H1 (cell line): ENCODE measurements at regions not wholly inside any gene's neighbourhood (a gene's known extent, or its start where the extent isn't known, plus 50 kb on each side); places are given as distances from the start of the nearest gene placed in this dataset.

ENCODE experiments used
- CTCF ChIA-PET: fragments of 300-600 bp; sonication (Branson Sonifier 250); formaldehyde crosslinking; loops from one replicate; lab custom pipeline; 2021; ENCODE audit not compliant: partially characterized antibody; lab: Charles Lee
- POLR2A ChIA-PET: fragments of 300-600 bp; sonication (Branson Sonifier 250); formaldehyde crosslinking; loops from one replicate; lab custom pipeline; 2021; ENCODE audit warnings: inconsistent platforms; ENCODE audit not compliant: partially characterized antibody; lab: Charles Lee
- DNase-seq, 2 experiments: peaks; one replicate each; pipeline versions ENCODE4 v3.0.0 to v3.0.0-alpha.2; 2010 to 2022; ENCODE audit warnings: low spot score in 2 of 2, low read depth in 1 of 2, mixed read lengths in 1 of 2
- FAIRE-seq: peaks from 2 replicates; lab custom pipeline; 2011; peaks lifted over from hg19 to GRCh38; lab: Jason Lieb, UNC
- H2AFZ ChIP-seq: 2 replicates; pipeline ENCODE4 v1.8.1; 2012; ENCODE audit warnings: low read length, inconsistent platforms
- H2AK5ac ChIP-seq: 2 replicates; pipeline ENCODE4 v1.6.1; 2013; ENCODE audit warnings: low read depth, low read length
- H2BK120ac ChIP-seq: replicated peaks from 2 replicates; pipeline ENCODE3; 2013; ENCODE audit warnings: low read depth, low read length, inconsistent platforms
- H2BK12ac ChIP-seq: 2 replicates; pipeline ENCODE4 v1.6.1; 2013; ENCODE audit warnings: low read depth, low read length
- H2BK15ac ChIP-seq: 2 replicates; pipeline ENCODE4 v1.6.1; 2013; ENCODE audit warnings: low read length
- H2BK20ac ChIP-seq: 2 replicates; pipeline ENCODE4 v1.6.1; 2013; ENCODE audit warnings: low read length
- H2BK5ac ChIP-seq: 2 replicates; pipeline ENCODE4 v1.6.1; 2013; ENCODE audit warnings: low read depth, low read length
- H3K14ac ChIP-seq: 2 replicates; pipeline ENCODE4 v1.6.1; 2013; ENCODE audit warnings: inconsistent platforms; ENCODE audit not compliant: insufficient read length
- H3K18ac ChIP-seq: 2 replicates; pipeline ENCODE4 v1.6.1; 2013; ENCODE audit warnings: low read length; ENCODE audit errors: extremely low read depth
- H3K23ac ChIP-seq: 2 replicates; pipeline ENCODE4 v1.6.1; 2013; ENCODE audit warnings: inconsistent platforms; ENCODE audit not compliant: insufficient read length
- H3K23me2 ChIP-seq: 2 replicates; pipeline ENCODE4 v1.6.1; 2013; ENCODE audit warnings: low read depth, low read length
- H3K27ac ChIP-seq: 2 replicates; pipeline ENCODE4 v1.6.1; 2011; ENCODE audit warnings: low read depth, low read length, inconsistent platforms
- H3K27me3 ChIP-seq, 4 experiments: replicated peaks in 1 of 4; 1 replicate in 1 of 4; 2 replicates in 3 of 4; pipeline versions ENCODE4 v1.6.1 to v1.8.1; 2011 to 2013; ENCODE audit warnings: low read length in 3 of 4, mild to moderate bottlenecking in 3 of 4, inconsistent platforms in 2 of 4, mixed read lengths in 2 of 4, moderate library complexity in 1 of 4; ENCODE audit not compliant: control insufficient read depth in 3 of 4, insufficient read depth in 3 of 4; ENCODE audit errors: extremely low read depth in 1 of 4
- H3K36me3 ChIP-seq, 4 experiments: 2 replicates each; pipeline versions ENCODE4 v1.6.1 to v1.8.1; 2011 to 2013; ENCODE audit warnings: mild to moderate bottlenecking in 4 of 4, low read length in 3 of 4, moderate library complexity in 2 of 4, control low read depth in 1 of 4, inconsistent platforms in 1 of 4; ENCODE audit not compliant: insufficient read depth in 4 of 4, control insufficient read depth in 2 of 4
- H3K4ac ChIP-seq: replicated peaks from 2 replicates; pipeline ENCODE3; 2013; ENCODE audit warnings: low read length, low read depth, mixed read lengths, inconsistent platforms; ENCODE audit not compliant: insufficient read length
- H3K4me1 ChIP-seq, 4 experiments: replicated peaks in 1 of 4; 1 replicate in 1 of 4; 2 replicates in 3 of 4; pipeline versions ENCODE4 v1.6.1 to v1.8.1; 2011 to 2013; ENCODE audit warnings: low read length in 3 of 4, inconsistent platforms in 2 of 4, mixed read lengths in 1 of 4; ENCODE audit not compliant: insufficient read depth in 4 of 4, control insufficient read depth in 3 of 4
- H3K4me2 ChIP-seq, 2 experiments: 2 replicates each; pipeline versions ENCODE4 v1.6.1 to v1.8.1; 2011 to 2013; ENCODE audit warnings: low read depth in 2 of 2, low read length in 2 of 2, control low read depth in 1 of 2, inconsistent platforms in 1 of 2, mild to moderate bottlenecking in 1 of 2; ENCODE audit not compliant: insufficient read depth in 1 of 2
- H3K4me3 ChIP-seq, 4 experiments: fragments of 200-600, 300-600 bp in 1 of 4; sonication (generic), shearing (Covaris generic), sonication (Bioruptor Twin) in 1 of 4; 2 replicates each; pipeline versions ENCODE4 v1.5.1 to v1.8.1; 2011 to 2016; ENCODE audit warnings: low read length in 4 of 4, low read depth in 3 of 4, control low read depth in 2 of 4, inconsistent platforms in 2 of 4, mild to moderate bottlenecking in 2 of 4, mixed read lengths in 1 of 4, moderate library complexity in 1 of 4; ENCODE audit not compliant: insufficient read depth in 2 of 4; ENCODE audit errors: extremely low read depth in 1 of 4
- H3K56ac ChIP-seq: replicated peaks from 2 replicates; pipeline ENCODE3; 2013; ENCODE audit warnings: low read depth, mild to moderate bottlenecking, mixed read lengths, low read length, inconsistent platforms; ENCODE audit not compliant: insufficient read length
- H3K79me1 ChIP-seq: 2 replicates; pipeline ENCODE4 v1.6.1; 2013; ENCODE audit warnings: low read depth, low read length, control low read depth
- H3K79me2 ChIP-seq, 2 experiments: 2 replicates each; pipeline versions ENCODE4 v1.6.1 to v1.8.1; 2012 to 2013; ENCODE audit warnings: low read length in 2 of 2, mild to moderate bottlenecking in 2 of 2, inconsistent platforms in 1 of 2; ENCODE audit not compliant: insufficient read depth in 2 of 2, control insufficient read depth in 1 of 2
- H3K9ac ChIP-seq, 4 experiments: replicated peaks in 1 of 4; 1 replicate in 1 of 4; 2 replicates in 3 of 4; pipeline versions ENCODE4 v1.6.1 to v1.8.1; 2011 to 2013; ENCODE audit warnings: low read depth in 3 of 4, low read length in 3 of 4, control low read depth in 2 of 4, mild to moderate bottlenecking in 2 of 4, moderate library complexity in 2 of 4, inconsistent platforms in 1 of 4; ENCODE audit errors: extremely low read depth in 1 of 4
- H3K9me3 ChIP-seq, 2 experiments: 2 replicates each; pipeline versions ENCODE4 v1.6.1 to v1.8.1; 2012 to 2013; ENCODE audit warnings: mild to moderate bottlenecking in 2 of 2, moderate library complexity in 2 of 2, control low read depth in 1 of 2, inconsistent platforms in 1 of 2, low read depth in 1 of 2, low read length in 1 of 2, mixed read lengths in 1 of 2; ENCODE audit not compliant: insufficient read depth in 2 of 2
- H4K20me1 ChIP-seq, 2 experiments: replicated peaks in 1 of 2; 2 replicates each; pipeline versions ENCODE3 to v1.8.1; 2011 to 2013; ENCODE audit warnings: inconsistent platforms in 2 of 2, low read length in 2 of 2, mild to moderate bottlenecking in 1 of 2; ENCODE audit not compliant: insufficient read depth in 2 of 2, control insufficient read depth in 1 of 2
- H4K5ac ChIP-seq: 2 replicates; pipeline ENCODE4 v1.6.1; 2013; ENCODE audit warnings: low read length, low read depth, mixed read lengths, inconsistent platforms; ENCODE audit not compliant: insufficient read length
- H4K8ac ChIP-seq: 2 replicates; pipeline ENCODE4 v1.8.0; 2013; ENCODE audit warnings: mild to moderate bottlenecking, moderate library complexity, low read length, inconsistent platforms; ENCODE audit not compliant: insufficient read depth; ENCODE audit errors: extremely low read depth
- H4K91ac ChIP-seq: replicated peaks from 2 replicates; pipeline ENCODE3; 2013; ENCODE audit warnings: low read length, mixed read lengths, inconsistent platforms; ENCODE audit not compliant: insufficient read length
- ASH2L ChIP-seq: fragments of 200-600, 300-600 bp; sonication (generic); IDR thresholded peaks from one replicate; pipeline ENCODE4 v1.7.1; 2017; ENCODE audit warnings: low read length
- EGR1 ChIP-seq: IDR thresholded peaks from 2 replicates; pipeline ENCODE4 v1.6.1; 2011; ENCODE audit warnings: low read depth, low read length, borderline replicate concordance
- EZH2 ChIP-seq: fragments of 200-600 bp; sonication (generic); IDR thresholded peaks from 2 replicates; pipeline ENCODE4 v1.7.1; 2012; ENCODE audit warnings: low read depth, mild to moderate bottlenecking, moderate library complexity, low read length, inconsistent platforms; ENCODE audit not compliant: severe bottlenecking
- HDAC2 ChIP-seq, 2 experiments: fragments of 300-600 bp in 1 of 2; sonication (generic) in 1 of 2; IDR thresholded peaks; 2 replicates each; pipeline ENCODE4 v1.6.1; 2011 to 2012; ENCODE audit warnings: low read depth in 2 of 2, low read length in 2 of 2, mild to moderate bottlenecking in 2 of 2, moderate library complexity in 2 of 2, borderline replicate concordance in 1 of 2, inconsistent platforms in 1 of 2
- HDAC6 ChIP-seq: IDR thresholded peaks from one replicate; pipeline ENCODE4 v1.7.1; 2012; ENCODE audit warnings: low read depth, mild to moderate bottlenecking, inconsistent platforms, low read length, moderate library complexity
- JUND ChIP-seq: IDR thresholded peaks from 2 replicates; pipeline ENCODE4 v1.6.1; 2011; ENCODE audit warnings: mild to moderate bottlenecking, improper control_type of control experiment, low read length
- SAP30 ChIP-seq: fragments of 300-600 bp; sonication (generic); IDR thresholded peaks from 2 replicates; pipeline ENCODE4 v1.7.1; 2012; ENCODE audit warnings: low read length, moderate library complexity, mild to moderate bottlenecking, inconsistent platforms; ENCODE audit not compliant: insufficient read depth, insufficient replicate concordance
- TBP ChIP-seq: IDR thresholded peaks from 2 replicates; pipeline ENCODE4 v1.6.1; 2011; ENCODE audit warnings: low read depth, low read length, improper control_type of control experiment
- YY1 ChIP-seq: IDR thresholded peaks from 2 replicates; pipeline ENCODE4 v1.6.1; 2011; ENCODE audit warnings: low read depth, mild to moderate bottlenecking, low read length
- WGBS, 2 experiments: shearing (Covaris generic) in 1 of 2; methylation state at CpG; one replicate each; pipeline versions ENCODE4 v1.1.6 to v1.1.7; 2013 to 2015; ENCODE audit warnings: low lambda C conversion rate in 2 of 2, mixed read lengths in 2 of 2, inconsistent platforms in 1 of 2, low coverage in 1 of 2, missing lambda C conversion rate in 1 of 2; ENCODE audit not compliant: insufficient replicate concordance in 2 of 2, insufficient coverage in 1 of 2, insufficient read length in 1 of 2; ENCODE audit errors: extremely low coverage in 1 of 2, missing lambda C conversion rate in 1 of 2; 5-methylcytosine and 5-hydroxymethylcytosine counted together
- TF ChIP-seq, protein P1 (sequence below): IDR thresholded peaks from 2 replicates; pipeline ENCODE4 v1.6.1; 2011; ENCODE audit warnings: low read length, improper control_type of control experiment

- no peaks in the 10 kb centered on the region for H3K9me3 ChIP-seq
- H3K23me2 ChIP-seq = no peaks in the 10 kb centered on the region
- H3K9ac ChIP-seq = no peak overlapping the region
- H2BK5ac ChIP-seq = no peak overlapping the region
- no peaks in the 10 kb centered on the region for H3K27me3 ChIP-seq
- DNase-seq (no peak), FAIRE-seq (no peak)
- no peak overlapping the region for H2BK12ac ChIP-seq
- H3K56ac ChIP-seq = no peak overlapping the region
- H4K20me1 ChIP-seq = no peaks in the 10 kb centered on the region
- H3K23ac ChIP-seq = no peak overlapping the region
- H3K4me3 ChIP-seq = no peak overlapping the region
- no peak overlapping the region for H3K14ac ChIP-seq
- no peak overlapping the region for H3K18ac ChIP-seq
- H3K36me3 ChIP-seq = no peaks in the 10 kb centered on the region
- WGBS, 2 experiments = 69% methylated on average over 2 of the region's 2 CpGs; no CpG with 5 or more reads in 1 of the 2 experiments
- no peak overlapping the region for H4K5ac ChIP-seq
- H3K4ac ChIP-seq = no peak overlapping the region
- H3K79me1 ChIP-seq = no peaks in the 10 kb centered on the region
- H4K8ac ChIP-seq = no peak overlapping the region
- TF ChIP-seq TBP (no peak), EZH2 (no peak), EGR1 (no peak), YY1 (no peak), HDAC2 (IDR thresholded peaks at IDR 0.05; ENCODE audit: borderline replicate concordance in 1 of 2, low read depth in 2 of 2, low read length in 2 of 2) (no peak), SAP30 (no peak), HDAC6 (no peak), JUND (no peak), ASH2L (no peak)
- TF ChIP-seq, protein P1, sequence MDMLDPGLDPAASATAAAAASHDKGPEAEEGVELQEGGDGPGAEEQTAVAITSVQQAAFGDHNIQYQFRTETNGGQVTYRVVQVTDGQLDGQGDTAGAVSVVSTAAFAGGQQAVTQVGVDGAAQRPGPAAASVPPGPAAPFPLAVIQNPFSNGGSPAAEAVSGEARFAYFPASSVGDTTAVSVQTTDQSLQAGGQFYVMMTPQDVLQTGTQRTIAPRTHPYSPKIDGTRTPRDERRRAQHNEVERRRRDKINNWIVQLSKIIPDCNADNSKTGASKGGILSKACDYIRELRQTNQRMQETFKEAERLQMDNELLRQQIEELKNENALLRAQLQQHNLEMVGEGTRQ = no peak
- TF ChIP-seq, all 59 proteins: peak for 0
- Histone ChIP-seq H3K27ac (no peak overlapping the region), H3K4me1 (no peaks in the 10 kb centered on the region), H2AK5ac (no peak overlapping the region), H4K91ac (no peak overlapping the region), H2AFZ (no peak overlapping the region; the same call in 1 of the 2 replicates), H2BK15ac (no peak overlapping the region), H2BK20ac (no peak overlapping the region), H3K4me2 (no peak overlapping the region), H2BK120ac (no peak overlapping the region), H3K79me2 (no peaks in the 10 kb centered on the region)
- POLR2A ChIA-PET = no interaction called here
- CTCF ChIA-PET = interaction anchor here (1.3 to 1.5 kb wide), 2 partner anchors 11 to 26 kb away, joined by 3 to 5 read pairs; no protein-coding TSS in a partner anchor
Measured at GRCh38 chr9:22374051-22374450, 72.6 kb upstream of the DMRTA1 start.
